Endothelial cell of hepatic sinusoid (primary cell): ENCODE measurements at regions not wholly inside any gene's neighbourhood (a gene's known extent, or its start where the extent isn't known, plus 50 kb on each side); places are given as distances from the start of the nearest gene placed in this dataset.
"Not testable (repeated sequence)": the region's sequence is repeated elsewhere in the genome, so short reads cannot be mapped to it uniquely, and the experiment has no call there.

Experiments
- in situ Hi-C: cut with HindIII; loops from 2 replicates; pipeline ENCODE4 v1.10.0; 2017; ENCODE audit warnings: low sequenced_read_pairs

DNA sequence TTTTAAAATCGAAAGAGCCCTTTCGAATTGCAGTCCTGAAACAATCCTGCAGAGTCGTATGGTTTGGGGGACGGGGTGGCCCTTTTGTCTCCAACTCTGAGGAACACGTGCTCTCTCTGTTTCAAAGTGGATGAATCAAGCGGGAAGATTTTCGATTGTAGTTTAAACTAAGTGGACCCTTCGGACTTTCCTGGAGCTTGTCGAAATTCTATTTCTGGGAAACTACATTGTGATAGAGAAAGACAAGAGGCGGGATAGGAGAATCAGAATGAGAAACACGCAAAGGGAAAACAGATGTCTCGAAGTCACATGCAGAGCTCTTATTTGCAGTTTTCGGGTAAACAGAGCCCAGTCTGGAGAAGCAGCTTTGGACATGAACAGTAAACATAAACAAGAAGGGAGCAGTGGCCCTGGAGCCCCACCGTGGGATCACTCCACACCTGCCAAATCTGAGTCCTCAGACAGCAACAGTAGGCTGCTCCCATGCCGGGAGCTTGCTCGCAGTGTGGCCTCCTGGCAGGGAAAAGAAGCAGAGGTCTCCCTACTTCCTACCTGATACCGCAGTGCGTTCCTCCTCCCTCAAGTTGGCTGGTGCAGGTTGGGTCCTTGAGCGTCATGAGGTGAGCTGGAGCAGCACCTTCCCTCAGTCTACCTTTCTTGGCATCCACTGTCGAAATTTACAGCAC, 202.4 kb downstream of the SLC4A3 start:
- in situ Hi-C loops = no loop called here

DNA sequence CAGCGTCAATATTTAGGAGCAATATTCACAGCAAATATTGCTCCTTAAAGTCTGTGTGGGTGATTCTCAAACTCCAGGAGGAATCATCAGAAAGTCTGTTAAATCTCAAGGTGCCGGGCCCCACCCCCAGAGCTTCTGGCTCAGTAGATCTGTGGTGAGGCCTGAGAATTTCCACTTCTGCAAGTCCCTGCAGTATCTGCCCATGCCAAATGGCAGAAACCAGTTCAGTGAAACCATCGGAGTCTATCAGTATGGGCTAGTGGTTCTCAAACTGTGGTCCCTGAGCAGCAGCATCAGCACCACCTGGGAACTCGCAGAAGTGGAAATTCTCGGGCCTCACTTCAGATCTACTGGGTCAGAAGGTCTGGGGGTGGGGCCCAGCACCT, 202.9 kb downstream of the SLC4A3 start:
- in situ Hi-C loops = no loop called here

DNA sequence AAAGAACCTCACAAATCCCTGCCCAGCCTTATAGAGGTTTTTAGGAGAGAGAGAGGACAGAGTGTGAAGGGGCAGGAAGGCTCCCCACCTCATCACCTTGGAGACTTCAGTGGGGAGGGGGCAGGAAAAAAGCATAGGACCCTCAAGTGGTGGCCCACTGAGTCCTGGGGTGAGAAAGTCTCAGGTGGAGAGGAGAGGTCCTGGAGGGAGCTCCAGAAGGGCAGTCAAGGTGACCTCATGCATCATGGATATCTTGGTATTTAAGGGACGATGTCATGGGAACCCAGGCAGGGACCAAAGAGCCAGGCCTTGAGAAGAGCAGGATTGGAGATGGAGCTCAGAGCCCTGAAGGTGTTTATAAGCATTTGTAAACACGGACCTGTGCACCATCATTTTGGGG, 204.5 kb downstream of the SLC4A3 start:
- in situ Hi-C loops = no loop called here

DNA sequence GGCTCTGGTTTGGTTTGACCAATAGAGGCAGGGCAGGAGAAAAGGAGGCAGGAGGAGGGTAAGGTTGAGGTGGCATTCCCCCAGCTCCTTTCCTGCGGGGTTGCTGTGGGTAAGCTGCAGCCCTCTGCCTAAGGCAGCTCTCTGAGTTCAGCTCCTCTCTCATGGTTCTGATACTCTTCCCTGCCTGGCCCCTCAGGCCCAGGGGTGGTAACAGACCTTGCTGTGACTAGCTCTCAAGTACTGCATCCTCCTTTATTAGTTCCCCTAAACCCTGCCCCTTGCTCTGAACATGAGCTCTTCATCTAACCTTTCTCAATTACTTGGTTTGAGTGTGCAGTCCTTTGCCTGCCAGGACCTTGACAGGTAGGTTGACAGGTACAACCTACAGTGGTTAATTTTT, 205.5 kb downstream of the SLC4A3 start:
- in situ Hi-C loops = no loop called here

DNA sequence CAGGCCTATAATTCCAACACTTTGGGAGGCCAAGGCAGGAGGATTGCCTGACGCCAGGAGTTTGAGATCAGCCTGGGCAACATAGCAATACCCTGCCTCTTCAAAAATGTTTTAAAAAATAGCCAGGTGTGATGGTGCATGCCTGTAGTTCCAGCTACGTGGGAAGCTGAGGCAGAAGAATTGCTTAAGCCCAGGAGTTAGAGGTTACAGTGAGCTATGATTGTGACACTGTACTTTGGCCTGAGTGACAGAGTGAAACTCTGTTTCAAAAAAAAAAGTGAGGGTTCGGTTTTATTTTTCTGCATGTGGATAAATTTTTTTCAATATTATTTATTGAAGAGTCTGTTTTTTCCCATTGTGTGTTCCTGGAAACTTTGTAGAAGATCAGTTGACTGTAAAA, 208.1 kb downstream of the SLC4A3 start:
- in situ Hi-C loops = loop anchor here (5.0 kb wide), 1 partner anchor 37 kb away; no protein-coding TSS in a partner anchor

DNA sequence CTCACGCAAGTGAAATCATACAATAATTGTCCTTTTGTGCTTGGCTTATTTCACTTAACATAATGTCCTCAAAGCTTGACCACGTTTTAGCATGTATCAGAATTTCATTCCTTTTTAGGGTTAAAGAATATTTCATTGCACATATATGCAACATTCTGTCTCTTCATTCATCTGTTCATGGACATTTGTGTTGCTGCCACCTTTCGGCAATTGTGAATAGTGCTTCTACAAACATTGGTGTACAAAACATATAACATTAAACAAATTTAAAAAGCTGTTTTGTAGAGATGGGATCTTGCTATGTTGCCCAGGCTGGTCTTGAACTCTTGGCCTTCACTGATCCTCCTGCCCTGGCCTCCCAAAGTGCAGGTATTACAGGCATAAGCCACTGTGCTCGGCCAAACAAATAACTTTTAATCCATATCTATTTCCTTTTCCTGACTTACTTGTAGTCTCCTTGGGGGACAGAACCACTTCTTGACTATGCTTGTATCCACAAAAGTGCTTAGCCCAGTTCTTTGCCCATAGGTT, 209.3 kb downstream of the SLC4A3 start:
- in situ Hi-C loops = loop anchor here (5.0 kb wide), 1 partner anchor 36 kb away; no protein-coding TSS in a partner anchor

DNA sequence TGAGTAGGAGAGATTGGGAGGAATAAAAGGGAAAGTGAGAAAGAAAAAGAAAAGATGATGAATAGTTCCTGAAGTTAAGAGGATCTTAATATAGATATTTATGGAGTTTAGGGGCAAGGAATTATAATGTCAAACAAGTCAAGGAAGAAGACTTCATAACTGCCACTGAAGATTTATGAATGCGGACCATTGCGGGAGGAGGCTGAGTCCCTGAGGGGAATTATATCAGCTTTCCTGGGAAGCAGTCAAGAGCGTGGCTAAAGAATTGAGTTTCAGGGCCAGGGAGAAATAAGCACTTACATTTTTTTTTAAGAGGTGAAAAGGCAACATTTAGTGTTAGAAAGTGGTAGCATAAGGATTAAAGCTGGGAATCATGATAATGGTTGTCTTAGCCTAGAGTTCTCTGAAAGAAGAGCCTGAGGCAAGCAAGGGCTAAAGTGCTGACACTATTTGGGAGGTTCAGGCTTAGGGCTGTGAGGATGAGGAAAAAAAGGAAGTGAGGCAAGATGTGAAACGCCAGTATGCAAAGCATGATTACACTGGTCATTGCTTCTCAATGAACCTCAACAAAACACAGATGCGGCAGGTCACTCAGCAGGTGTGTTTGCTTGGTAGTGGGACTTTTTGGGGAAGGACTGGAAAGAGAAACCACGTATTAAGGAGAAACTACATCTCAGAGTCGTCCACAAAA, 217.1 kb downstream of the SLC4A3 start:
- in situ Hi-C loops = no loop called here

DNA sequence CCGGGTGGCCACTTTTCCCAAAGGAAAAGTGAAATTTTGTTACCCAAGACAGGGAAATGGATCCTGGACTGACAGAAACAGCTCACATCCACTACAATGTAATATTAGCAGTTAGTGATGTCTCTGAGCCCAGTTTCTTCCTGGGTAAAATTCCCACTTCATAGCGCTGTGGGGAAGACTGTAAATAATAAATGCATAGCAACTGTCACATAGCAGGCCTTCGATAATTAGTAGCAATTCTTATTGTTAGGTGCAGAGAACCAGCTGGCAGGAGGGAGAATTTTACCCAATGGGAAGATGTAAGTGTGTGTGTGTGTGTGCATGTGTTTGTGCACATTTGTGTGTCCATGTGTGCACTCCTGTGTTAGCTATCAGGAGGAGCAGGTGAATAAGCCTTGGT, 221.5 kb downstream of the SLC4A3 start:
- in situ Hi-C loops = no loop called here

DNA sequence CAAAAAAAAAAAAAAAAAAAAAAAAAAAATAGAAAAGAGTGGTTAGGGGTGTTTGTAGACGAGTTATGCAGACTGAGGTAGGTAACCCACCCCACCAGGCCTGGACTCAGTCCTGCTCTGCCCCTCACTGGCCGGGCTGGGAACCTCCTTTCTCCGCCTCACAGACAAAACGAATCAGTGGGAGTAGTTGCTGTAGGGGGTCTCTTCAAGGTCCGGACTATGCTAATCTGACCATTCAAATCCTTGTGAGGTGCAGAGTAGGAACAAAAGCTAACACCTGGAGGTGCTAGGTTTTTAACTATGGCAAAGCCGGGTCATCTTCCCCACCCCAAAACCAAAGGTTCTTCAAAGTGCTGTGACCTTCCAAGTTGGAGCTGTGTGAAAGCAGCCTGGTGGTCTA, 223.7 kb downstream of the SLC4A3 start:
- in situ Hi-C loops = no loop called here

DNA sequence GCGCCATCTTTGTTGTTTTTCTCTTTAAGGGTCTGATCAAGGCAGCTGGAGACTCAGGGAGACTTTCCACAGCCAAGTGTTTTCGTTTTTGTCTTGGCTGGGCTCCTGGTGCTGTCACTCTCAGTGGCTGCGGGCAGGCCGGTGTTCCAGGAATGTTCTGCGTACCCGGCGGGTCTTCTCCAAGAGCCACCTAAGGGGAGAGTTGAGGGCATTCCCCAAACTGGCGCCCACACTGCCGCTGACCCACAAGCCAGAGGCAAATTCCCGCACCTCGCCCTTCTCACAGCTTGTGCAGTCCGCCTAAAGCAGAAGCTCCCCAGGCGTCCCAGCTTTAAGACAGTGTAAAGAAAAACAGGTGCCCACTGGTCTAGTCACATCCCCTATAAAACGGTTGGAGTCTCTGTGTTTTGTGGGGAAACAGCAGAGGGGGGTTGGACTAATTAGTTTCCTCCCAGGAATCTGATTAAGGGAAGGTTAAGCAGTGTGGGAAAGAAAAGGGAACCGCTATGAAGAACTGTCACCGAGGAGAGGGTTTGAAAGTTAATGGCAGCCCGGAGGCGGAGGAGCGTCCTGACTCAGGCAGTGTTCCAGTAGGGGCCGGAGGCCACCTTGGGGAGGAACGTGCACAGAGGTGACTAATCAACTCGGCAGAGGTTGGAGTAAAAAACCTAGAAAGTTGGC, 224.5 kb downstream of the SLC4A3 start:
- in situ Hi-C loops = no loop called here

DNA sequence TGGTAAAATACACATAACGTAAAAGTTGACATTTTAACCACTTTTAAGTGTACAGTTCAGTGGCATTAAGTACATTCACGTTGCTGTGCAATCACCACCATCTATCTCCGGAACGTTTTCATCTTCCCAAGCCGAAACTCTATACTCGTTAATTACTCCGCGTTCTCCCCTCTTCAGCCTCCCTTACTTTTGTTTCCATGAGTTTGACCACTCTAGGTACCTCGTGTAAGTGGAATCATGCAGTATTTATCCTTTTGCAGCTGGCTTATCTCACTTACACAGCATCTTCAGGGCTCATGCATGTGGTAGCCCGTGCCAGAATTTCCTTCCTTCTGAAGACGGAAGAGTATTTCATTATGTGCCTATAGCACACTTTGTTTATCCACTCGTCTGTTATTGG, 225.2 kb downstream of the SLC4A3 start:
- in situ Hi-C loops = no loop called here

DNA sequence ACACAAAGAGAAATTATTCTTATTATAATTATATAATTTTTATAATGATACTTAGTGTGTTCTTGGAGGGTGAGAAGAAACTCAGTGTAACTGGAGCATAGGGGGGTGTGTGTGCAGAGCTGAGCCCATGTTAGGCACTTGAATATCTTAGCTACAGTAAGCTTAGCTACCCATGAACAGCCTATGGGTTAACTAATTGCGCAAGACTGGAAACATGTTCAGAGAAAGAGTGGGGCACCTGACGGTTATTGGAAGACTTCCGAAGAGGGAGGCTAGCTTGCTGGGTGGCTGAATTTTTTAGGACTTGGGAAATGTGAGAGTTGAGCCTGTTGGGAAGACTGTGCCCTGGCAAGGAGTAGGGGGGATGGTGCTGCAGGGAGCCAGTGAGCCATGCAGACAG, 229.2 kb downstream of the SLC4A3 start:
- in situ Hi-C loops = loop anchor here (5.0 kb wide), 1 partner anchor 66 kb away; no protein-coding TSS in a partner anchor

DNA sequence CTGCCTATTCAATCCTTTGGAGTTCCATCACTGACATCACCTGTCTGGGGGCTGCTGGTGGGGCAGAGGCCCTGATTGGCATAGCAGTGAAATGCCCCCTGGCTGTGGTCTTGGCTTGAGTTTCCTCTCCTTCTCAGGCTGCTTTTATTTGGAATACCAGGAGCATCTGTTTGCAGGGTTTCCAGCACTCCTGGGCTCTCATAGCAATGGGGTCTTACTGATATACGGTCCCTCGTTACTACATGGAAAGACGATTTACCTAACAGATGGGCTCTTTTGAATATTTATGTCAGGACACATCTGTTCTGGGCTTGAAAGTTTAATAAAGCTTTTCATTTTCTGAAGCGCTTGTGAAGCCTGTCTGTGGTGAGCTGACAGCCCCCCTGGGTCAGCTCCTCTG, 230.3 kb downstream of the SLC4A3 start:
- in situ Hi-C loops = loop anchor here (5.0 kb wide), 1 partner anchor 65 kb away; no protein-coding TSS in a partner anchor

DNA sequence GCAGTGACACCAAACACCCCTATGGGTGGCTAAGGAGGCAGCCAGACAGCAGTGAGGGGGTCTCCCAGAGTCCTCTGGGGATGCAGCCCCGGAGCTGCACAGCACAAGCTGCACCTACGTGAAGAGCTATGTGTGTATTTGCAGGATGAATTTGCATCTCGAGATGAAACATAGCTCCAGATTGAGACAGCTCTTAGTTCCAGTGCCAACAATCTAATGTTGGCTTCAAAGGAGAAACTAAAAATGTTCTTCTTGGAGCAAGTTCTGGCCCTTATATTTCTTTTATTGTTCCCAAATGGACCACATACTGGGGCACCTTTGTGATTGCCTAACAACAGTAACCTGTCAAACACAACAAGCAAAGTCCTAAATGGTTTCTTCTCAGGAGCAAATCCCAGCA, 233.9 kb downstream of the SLC4A3 start:
- in situ Hi-C loops = no loop called here

DNA sequence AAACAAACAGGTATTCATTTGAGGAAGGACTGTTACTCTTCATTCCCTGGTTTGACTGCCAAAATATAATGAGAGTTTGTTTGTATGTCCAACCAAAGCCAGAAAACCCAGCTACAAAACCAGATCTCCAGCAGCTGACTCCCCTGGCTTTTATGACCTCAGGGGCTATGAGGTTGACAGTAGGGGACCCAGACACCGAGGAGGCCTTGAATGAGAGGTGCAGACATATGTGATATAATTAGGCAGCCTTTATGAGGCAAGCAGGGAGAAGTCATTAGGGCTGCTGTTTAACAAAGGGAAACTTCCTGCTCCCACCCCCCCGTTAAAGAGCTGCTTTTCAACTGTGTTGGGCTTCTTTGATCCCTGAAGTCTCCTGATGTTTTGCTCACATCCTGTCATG, 236.7 kb downstream of the SLC4A3 start:
- in situ Hi-C loops = no loop called here

DNA sequence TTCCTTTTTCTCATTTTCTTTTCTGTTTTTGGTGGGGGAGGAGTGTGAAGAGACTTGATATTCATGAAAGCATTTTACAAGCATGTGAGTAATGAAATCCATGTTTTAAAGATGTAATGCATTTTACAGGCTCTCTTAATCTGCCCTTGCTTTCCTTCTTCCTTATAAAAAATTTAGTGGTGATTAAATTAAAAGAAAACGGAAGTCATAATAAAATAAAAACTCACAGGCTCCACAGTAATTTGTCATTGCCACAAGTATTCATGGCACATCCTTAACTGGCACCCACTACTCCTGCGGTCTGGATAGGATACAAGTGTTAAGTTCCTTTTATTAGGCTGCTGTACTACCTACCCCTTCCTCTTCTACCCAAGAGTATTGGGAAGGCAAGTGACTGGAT, 241.2 kb downstream of the SLC4A3 start:
- in situ Hi-C loops = no loop called here

DNA sequence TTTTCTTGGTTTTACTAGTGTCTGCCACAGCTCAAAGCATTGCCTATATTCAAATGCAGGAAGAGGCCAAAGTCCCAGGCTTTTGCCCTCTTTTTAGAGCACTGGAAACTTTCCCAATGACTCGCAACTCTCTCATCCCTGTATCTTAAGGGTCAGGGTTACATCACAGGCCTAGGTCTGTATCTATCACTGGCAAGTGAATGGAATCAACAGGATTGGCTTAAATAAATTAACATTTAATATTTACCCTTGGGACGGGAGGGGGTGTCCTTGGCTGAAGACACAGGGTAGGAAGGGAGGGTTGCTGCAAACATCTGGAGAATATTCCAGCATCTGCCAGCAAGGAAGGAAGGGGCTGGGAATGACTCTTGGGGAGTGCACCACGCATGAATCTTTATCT, 242.6 kb downstream of the SLC4A3 start:
- in situ Hi-C loops = loop anchor here (5.0 kb wide), 1 partner anchor 33 kb away; no protein-coding TSS in a partner anchor

DNA sequence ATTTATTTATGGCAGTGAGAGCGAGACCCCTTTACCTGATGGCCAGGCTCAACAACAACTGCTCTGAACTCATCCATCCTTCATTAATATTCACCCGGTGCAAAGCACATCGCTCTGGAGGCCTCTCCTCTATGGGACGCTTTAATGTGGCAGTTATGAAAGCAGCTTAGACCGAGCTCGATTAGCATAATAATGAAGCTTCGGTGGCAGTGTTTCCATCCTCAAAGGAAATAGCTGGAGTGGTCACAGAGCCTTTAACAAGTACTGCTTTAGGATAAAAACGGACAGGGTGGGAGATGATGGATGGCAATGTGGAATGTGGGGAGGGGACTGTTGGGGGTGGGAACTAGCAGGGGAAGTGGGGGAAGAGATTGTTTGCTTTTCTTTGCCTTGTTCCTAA, 243.9 kb downstream of the SLC4A3 start:
- in situ Hi-C loops = loop anchor here (5.0 kb wide), 1 partner anchor 34 kb away; no protein-coding TSS in a partner anchor

DNA sequence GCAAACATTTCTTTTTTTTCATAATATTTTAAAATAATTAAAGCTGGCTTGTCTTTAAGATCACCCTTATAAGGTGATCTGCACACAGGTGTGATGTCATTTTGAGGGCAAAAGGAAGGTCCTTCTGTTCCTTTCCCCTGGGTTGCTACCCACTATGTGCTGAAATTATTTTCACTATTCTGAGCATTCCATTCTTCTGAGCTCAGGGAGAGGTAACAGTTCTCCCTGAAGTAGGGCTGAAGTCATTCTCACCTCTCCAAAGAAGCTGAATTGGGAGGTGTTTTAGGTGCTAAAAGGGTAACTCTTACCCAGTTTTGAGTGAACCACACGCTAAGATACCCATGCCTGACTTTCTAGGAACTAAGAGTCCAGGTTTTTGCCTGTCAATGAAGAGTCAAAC, 247.6 kb downstream of the SLC4A3 start:
- in situ Hi-C loops = no loop called here

DNA sequence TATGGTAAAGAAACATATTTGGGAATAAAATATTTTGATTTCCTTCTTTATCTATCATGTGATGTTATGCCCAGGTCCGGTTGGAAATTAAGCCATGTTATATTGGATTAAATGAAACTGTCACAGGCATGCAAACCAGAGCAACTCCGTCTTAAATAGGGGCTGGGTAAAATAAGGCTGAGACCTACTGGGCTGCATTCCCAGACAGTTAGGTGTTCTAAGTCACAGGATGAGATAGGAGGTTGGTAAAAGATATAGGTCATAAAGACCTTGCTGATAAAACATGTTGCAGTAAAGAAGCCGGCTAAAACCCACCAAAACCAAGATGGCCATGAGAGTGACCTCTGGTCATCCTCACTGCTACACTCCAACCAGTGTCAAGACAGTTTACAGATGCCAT, 248.6 kb downstream of the SLC4A3 start:
- in situ Hi-C loops = not testable (repeated sequence)

DNA sequence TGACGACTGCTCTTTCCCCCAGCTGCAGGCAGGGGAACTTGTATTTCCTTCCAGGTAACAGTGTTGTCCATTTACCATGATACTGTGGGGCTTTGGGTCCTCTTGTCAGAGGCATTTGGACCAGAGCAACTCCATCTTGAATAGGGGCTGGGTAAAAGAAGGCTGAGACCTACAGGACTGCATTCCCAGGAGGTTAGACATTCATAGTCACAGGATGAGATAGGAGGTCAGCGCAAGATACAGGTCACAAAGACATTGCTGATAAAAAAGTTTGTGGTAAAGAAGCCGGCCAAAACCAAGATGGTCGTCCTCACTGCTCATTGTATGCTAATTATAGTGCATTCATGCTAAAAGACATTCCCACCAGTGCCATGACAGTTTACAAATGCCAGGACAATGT, 249.5 kb downstream of the SLC4A3 start:
- in situ Hi-C loops = no loop called here

DNA sequence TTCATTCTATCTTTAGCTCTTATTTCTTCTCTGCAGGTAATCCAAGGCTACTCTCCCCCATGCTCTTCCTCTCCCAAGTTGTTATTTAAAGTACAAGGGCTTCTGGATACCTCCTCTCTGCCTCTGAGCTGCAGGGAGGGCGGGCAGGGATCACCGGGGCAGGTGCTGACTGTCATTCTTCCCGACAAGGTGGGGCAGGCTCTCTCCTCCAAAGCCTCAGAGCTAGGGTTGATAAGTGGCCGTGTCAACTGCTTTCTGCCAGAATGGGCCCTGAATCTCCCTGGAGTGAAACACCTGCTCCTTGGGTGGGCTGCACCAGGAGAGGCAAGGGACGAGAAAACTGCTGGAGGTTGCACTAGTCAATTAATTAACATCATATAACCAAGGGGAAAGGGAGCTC, 250.3 kb downstream of the SLC4A3 start:
- in situ Hi-C loops = no loop called here
